ENCODE measurements at regions not wholly inside any gene's neighbourhood (a gene's known extent, or its start where the extent isn't known, plus 50 kb on each side); places are given as distances from the start of the nearest gene placed in this dataset.

DNA sequence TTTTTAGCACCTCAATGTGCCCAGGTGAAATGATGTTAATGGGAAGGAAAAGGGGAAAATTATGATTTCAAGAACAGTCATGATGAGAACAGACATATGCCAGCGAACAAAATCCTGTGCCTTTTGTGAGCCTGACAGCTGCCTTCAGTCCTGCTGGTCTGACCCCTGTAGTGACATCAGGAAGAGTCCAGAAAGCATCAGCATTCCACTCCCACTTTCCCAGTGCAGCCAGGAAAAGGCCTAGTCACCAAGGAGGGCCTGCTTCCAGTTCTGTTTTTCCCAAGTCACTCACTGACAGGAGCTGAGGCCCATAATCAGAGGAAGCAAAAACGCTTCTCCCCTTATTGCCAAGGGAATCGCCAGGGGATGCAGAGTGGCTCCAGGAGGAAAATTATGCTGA is 218.4 kb downstream of the ABHD5 start:
- Histone ChIP-seq H3K27ac (ENCODE audit: control insufficient read depth, insufficient read depth, low read length) (no peak overlapping the region), H3K9me3 (ENCODE audit: control insufficient read depth, low read depth, low read length) (no peaks in the 10 kb centered on the region), H3K27me3 (ENCODE audit: control insufficient read depth, extremely low read depth, insufficient read depth, low read length) (no peaks in the 10 kb centered on the region), H3K79me2 (ENCODE audit: control insufficient read depth, insufficient read depth, low read length) (no peaks in the 10 kb centered on the region), H3K4me2 (ENCODE audit: control insufficient read depth, extremely low read depth, insufficient read depth, low read depth, low read length) (no peak overlapping the region), H3K36me3 (ENCODE audit: control insufficient read depth in 2 of 2, extremely low read depth in 1 of 2, insufficient read depth in 2 of 2, low read length in 2 of 2) (no peaks in the 10 kb centered on the region), H3K9ac (ENCODE audit: control insufficient read depth, extremely low read depth, insufficient read depth, low read length) (no peak overlapping the region), H3K4me3 (ENCODE audit: control insufficient read depth in 2 of 3, extremely low read depth in 1 of 3, insufficient read depth in 2 of 3, low read depth in 1 of 3, low read length in 3 of 3) (no peak overlapping the region), H4K20me1 (ENCODE audit: control insufficient read depth, extremely low read depth, insufficient read depth, low read length) (no peaks in the 10 kb centered on the region), H3K4me1 (ENCODE audit: control insufficient read depth, extremely low read depth, insufficient read depth, low read length) (no peaks in the 10 kb centered on the region), H2AFZ (ENCODE audit: control insufficient read depth, low read length) (no peak overlapping the region), H3K9me1 (ENCODE audit: control insufficient read depth, extremely low read depth, insufficient read depth, low read length) (no peaks in the 10 kb centered on the region)
- no peak for TF ChIP-seq EZH2 (IDR thresholded peaks at IDR 0.05; ENCODE audit: low read length)
- TF ChIP-seq, protein P1, sequence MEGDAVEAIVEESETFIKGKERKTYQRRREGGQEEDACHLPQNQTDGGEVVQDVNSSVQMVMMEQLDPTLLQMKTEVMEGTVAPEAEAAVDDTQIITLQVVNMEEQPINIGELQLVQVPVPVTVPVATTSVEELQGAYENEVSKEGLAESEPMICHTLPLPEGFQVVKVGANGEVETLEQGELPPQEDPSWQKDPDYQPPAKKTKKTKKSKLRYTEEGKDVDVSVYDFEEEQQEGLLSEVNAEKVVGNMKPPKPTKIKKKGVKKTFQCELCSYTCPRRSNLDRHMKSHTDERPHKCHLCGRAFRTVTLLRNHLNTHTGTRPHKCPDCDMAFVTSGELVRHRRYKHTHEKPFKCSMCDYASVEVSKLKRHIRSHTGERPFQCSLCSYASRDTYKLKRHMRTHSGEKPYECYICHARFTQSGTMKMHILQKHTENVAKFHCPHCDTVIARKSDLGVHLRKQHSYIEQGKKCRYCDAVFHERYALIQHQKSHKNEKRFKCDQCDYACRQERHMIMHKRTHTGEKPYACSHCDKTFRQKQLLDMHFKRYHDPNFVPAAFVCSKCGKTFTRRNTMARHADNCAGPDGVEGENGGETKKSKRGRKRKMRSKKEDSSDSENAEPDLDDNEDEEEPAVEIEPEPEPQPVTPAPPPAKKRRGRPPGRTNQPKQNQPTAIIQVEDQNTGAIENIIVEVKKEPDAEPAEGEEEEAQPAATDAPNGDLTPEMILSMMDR (optimal IDR thresholded peaks at IDR 0.05 in 1 of 3, IDR thresholded peaks at IDR 0.05 in 1 of 3, conservative IDR thresholded peaks at IDR 0.05 in 1 of 3; ENCODE audit: extremely low read depth in 1 of 3, insufficient read depth in 2 of 3, low read length in 3 of 3): no peak
- DNase-seq (ENCODE audit: low read depth, low spot score): no peak
- dilution Hi-C loops (cut with MboI; ENCODE audit: extremely low pct_ligation_motif_present, low sequenced_read_pairs): no loop called here
- no peak for FAIRE-seq

DNA sequence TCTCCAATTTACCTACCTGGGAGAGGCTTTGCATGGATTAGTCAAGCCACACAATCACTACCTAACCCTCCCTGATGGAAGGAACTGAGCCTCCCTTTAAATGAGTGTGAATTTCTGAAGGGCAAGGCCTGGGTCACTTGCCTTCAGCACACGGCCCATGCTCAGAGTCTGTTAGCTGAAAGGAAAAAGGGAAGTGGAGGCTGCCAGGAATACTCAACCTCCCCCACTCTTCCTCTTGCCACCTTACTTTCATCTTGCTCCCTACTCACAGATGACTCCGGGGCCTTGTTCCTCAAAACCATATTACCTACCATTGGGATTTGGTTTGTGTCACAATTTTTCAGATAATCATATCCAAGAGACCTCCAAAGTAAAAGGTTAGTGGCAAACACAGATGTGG is 220.0 kb downstream of the ABHD5 start:
- Histone ChIP-seq H3K4me2 (ENCODE audit: control insufficient read depth, extremely low read depth, insufficient read depth, low read depth, low read length) (no peak overlapping the region), H2AFZ (ENCODE audit: control insufficient read depth, low read length) (no peak overlapping the region), H4K20me1 (ENCODE audit: control insufficient read depth, extremely low read depth, insufficient read depth, low read length) (no peaks in the 10 kb centered on the region), H3K79me2 (ENCODE audit: control insufficient read depth, insufficient read depth, low read length) (no peaks in the 10 kb centered on the region), H3K27ac (ENCODE audit: control insufficient read depth, insufficient read depth, low read length) (no peak overlapping the region), H3K36me3 (ENCODE audit: control insufficient read depth in 2 of 2, extremely low read depth in 1 of 2, insufficient read depth in 2 of 2, low read length in 2 of 2) (no peaks in the 10 kb centered on the region), H3K4me3 (ENCODE audit: control insufficient read depth in 2 of 3, extremely low read depth in 1 of 3, insufficient read depth in 2 of 3, low read depth in 1 of 3, low read length in 3 of 3) (no peak overlapping the region), H3K9me3 (ENCODE audit: control insufficient read depth, low read depth, low read length) (no peaks in the 10 kb centered on the region), H3K9ac (ENCODE audit: control insufficient read depth, extremely low read depth, insufficient read depth, low read length) (no peak overlapping the region), H3K27me3 (ENCODE audit: control insufficient read depth, extremely low read depth, insufficient read depth, low read length) (no peaks in the 10 kb centered on the region), H3K9me1 (ENCODE audit: control insufficient read depth, extremely low read depth, insufficient read depth, low read length) (no peaks in the 10 kb centered on the region), H3K4me1 (ENCODE audit: control insufficient read depth, extremely low read depth, insufficient read depth, low read length) (no peaks in the 10 kb centered on the region)
- dilution Hi-C loops (cut with MboI; ENCODE audit: extremely low pct_ligation_motif_present, low sequenced_read_pairs): no loop called here
- DNase-seq (ENCODE audit: low read depth, low spot score) (no peak), FAIRE-seq (no peak)
- TF ChIP-seq EZH2 (IDR thresholded peaks at IDR 0.05; ENCODE audit: low read length): no peak
- TF ChIP-seq, protein P1 (optimal IDR thresholded peaks at IDR 0.05 in 1 of 3, IDR thresholded peaks at IDR 0.05 in 1 of 3, conservative IDR thresholded peaks at IDR 0.05 in 1 of 3; ENCODE audit: extremely low read depth in 1 of 3, insufficient read depth in 2 of 3, low read length in 3 of 3): no peak

All from keratinocyte (primary cell).